ENCODE measurements at regions not wholly inside any gene's neighbourhood (a gene's known extent, or its start where the extent isn't known, plus 50 kb on each side); places are given as distances from the start of the nearest gene placed in this dataset.
"Not testable (repeated sequence)": the region's sequence is repeated elsewhere in the genome, so short reads cannot be mapped to it uniquely, and the experiment has no call there.

GRCh38 chr6:21741221-21742109, 147.9 kb downstream of the SOX4 start:
- no peak for DNase-seq (ENCODE audit: low read depth in 1 of 2, low spot score in 1 of 2)

- DNase-seq (ENCODE audit: low read depth in 1 of 2, low spot score in 1 of 2) = no peak
Observed at GRCh38 chr6:21742238-21742660, 148.7 kb downstream of the SOX4 start.

- DNase-seq (ENCODE audit: low read depth in 1 of 2, low spot score in 1 of 2) = no peak
Observed at GRCh38 chr6:21744331-21744730, 150.8 kb downstream of the SOX4 start.

- DNase-seq (ENCODE audit: low read depth in 1 of 2, low spot score in 1 of 2) = no peak
Observed at GRCh38 chr6:21745543-21746337, 152.2 kb downstream of the SOX4 start.

- no peak for DNase-seq (ENCODE audit: low read depth in 1 of 2, low spot score in 1 of 2)
Observed at GRCh38 chr6:21747441-21747840, 153.9 kb downstream of the SOX4 start.

- no peak for DNase-seq (ENCODE audit: low read depth in 1 of 2, low spot score in 1 of 2)
Observed at GRCh38 chr6:21748343-21749056, 154.9 kb downstream of the SOX4 start.

GRCh38 chr6:21749754-21750153, 156.2 kb downstream of the SOX4 start:
- DNase-seq (ENCODE audit: low read depth in 1 of 2, low spot score in 1 of 2) = no peak

- DNase-seq (ENCODE audit: low read depth in 1 of 2, low spot score in 1 of 2) = no peak
Observed at GRCh38 chr6:21750575-21750974, 157.0 kb downstream of the SOX4 start.

GRCh38 chr6:21751608-21752007, 158.1 kb downstream of the SOX4 start:
- no peak for DNase-seq (ENCODE audit: low read depth in 1 of 2, low spot score in 1 of 2)

- DNase-seq (ENCODE audit: low read depth in 1 of 2, low spot score in 1 of 2) = no peak
Observed at GRCh38 chr6:21752054-21752811, 158.7 kb downstream of the SOX4 start.

- no peak for DNase-seq (ENCODE audit: low read depth in 1 of 2, low spot score in 1 of 2)
Observed at GRCh38 chr6:21753241-21754108, 159.9 kb downstream of the SOX4 start.

GRCh38 chr6:21754891-21755290, 161.3 kb downstream of the SOX4 start:
- DNase-seq (ENCODE audit: low read depth in 1 of 2, low spot score in 1 of 2) = no peak

- DNase-seq (ENCODE audit: low read depth in 1 of 2, low spot score in 1 of 2) = no peak
Observed at GRCh38 chr6:21756487-21756886, 162.9 kb downstream of the SOX4 start.

- not testable (repeated sequence) for DNase-seq (ENCODE audit: low read depth in 1 of 2, low spot score in 1 of 2)
Observed at GRCh38 chr6:21757392-21757791, 163.8 kb downstream of the SOX4 start.

- no peak for DNase-seq (ENCODE audit: low read depth in 1 of 2, low spot score in 1 of 2)
Observed at GRCh38 chr6:21759721-21760120, 166.2 kb downstream of the SOX4 start.

GRCh38 chr6:21761053-21761730, 167.6 kb downstream of the SOX4 start:
- not testable (repeated sequence) for DNase-seq (ENCODE audit: low read depth in 1 of 2, low spot score in 1 of 2)

- no peak for DNase-seq (ENCODE audit: low read depth in 1 of 2, low spot score in 1 of 2)
Observed at GRCh38 chr6:21764989-21765388, 171.4 kb downstream of the SOX4 start.

- no peak for DNase-seq (ENCODE audit: low read depth in 1 of 2, low spot score in 1 of 2)
Observed at GRCh38 chr6:21767891-21768648, 174.5 kb downstream of the SOX4 start.

Measured in stimulated activated CD4-positive, alpha-beta T cell treated with anti-CD3 and anti-CD28 coated beads, Interleukin-15, amount 100 ng/mL, for 1 hour (primary cell).